ENCODE measurements at regions not wholly inside any gene's neighbourhood (a gene's known extent, or its start where the extent isn't known, plus 50 kb on each side); places are given as distances from the start of the nearest gene placed in this dataset.

DNA sequence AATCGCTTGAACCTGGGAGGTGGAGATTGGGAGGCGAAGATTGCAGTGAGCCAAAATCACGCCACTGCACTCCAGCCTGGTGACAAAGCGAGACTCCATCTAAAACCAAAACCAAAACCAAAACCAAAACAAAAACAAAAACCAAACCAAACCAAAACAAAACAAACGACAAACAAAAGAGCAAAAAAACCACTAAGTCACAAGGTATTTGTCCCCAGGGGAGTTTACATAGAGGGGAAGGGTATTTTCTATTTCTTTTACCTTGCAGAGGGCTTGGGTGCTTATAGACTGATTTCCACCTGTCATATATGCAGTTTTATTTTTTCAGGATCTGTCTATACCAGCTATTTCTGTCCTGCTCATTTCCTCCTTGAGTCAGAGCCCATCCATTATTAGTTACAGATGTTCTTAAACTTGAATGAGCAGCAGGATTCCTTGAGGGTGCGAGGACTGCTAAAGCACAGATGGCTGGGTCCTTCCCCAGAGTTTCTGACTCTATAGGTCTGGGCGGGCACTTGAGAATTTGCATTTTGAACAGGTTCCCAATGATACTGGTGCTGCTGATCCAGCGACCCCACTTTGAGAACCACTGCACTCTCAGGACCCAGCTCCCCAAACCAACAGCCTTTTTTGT is 102.2 kb upstream of the UXS1 start:
- no peak overlapping the region for H2AFZ ChIP-seq (ENCODE audit: low read length)
- H3K36me3 ChIP-seq (ENCODE audit: low read depth, low read length) = no peaks in the 10 kb centered on the region
- TF ChIP-seq EZH2phosphoT487 (IDR thresholded peaks at IDR 0.05; ENCODE audit: borderline replicate concordance, low read length) = no peak
- TF ChIP-seq, protein P1, sequence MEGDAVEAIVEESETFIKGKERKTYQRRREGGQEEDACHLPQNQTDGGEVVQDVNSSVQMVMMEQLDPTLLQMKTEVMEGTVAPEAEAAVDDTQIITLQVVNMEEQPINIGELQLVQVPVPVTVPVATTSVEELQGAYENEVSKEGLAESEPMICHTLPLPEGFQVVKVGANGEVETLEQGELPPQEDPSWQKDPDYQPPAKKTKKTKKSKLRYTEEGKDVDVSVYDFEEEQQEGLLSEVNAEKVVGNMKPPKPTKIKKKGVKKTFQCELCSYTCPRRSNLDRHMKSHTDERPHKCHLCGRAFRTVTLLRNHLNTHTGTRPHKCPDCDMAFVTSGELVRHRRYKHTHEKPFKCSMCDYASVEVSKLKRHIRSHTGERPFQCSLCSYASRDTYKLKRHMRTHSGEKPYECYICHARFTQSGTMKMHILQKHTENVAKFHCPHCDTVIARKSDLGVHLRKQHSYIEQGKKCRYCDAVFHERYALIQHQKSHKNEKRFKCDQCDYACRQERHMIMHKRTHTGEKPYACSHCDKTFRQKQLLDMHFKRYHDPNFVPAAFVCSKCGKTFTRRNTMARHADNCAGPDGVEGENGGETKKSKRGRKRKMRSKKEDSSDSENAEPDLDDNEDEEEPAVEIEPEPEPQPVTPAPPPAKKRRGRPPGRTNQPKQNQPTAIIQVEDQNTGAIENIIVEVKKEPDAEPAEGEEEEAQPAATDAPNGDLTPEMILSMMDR (conservative IDR thresholded peaks at IDR 0.05; ENCODE audit: low read depth, low read length) = no peak
- TF ChIP-seq EZH2 (IDR thresholded peaks at IDR 0.05; ENCODE audit: low read length, unreplicated experiment) = no peak
- H3K4me2 ChIP-seq (ENCODE audit: low read length) = no peak overlapping the region
- no peaks in the 10 kb centered on the region for H3K4me1 ChIP-seq (ENCODE audit: insufficient read depth, low read length)
- ChIA-PET CTCF (no interaction called here), POLR2A (ENCODE audit: unreplicated experiment) (no interaction called here)
- no peak overlapping the region for H3K4me3 ChIP-seq (ENCODE audit: low read length)
- no TSS peak for BruUV-seq (replicated peaks)
- intact Hi-C loops (cut with micrococcal nuclease) = no loop called here
- no peak overlapping the region for H3K27ac ChIP-seq (ENCODE audit: low read length)
- H4K20me1 ChIP-seq (ENCODE audit: low read length) = no peaks in the 10 kb centered on the region
- ATAC-seq = no peak
- H3K27me3 ChIP-seq (ENCODE audit: low read length) = peaks cover 57% of the 10 kb centered on the region
- no peaks in the 10 kb centered on the region for H3F3A ChIP-seq (ENCODE audit: low read length, unreplicated experiment)
- no peak for DNase-seq
- H3K79me2 ChIP-seq (ENCODE audit: low read length) = no peaks in the 10 kb centered on the region
- no peaks in the 10 kb centered on the region for H3K9me2 ChIP-seq (replicated peaks; ENCODE audit: low read length)
- H3K9ac ChIP-seq (ENCODE audit: low read length) = no peak overlapping the region
- H3K9me3 ChIP-seq (ENCODE audit: low read length) = no peaks in the 10 kb centered on the region

DNA sequence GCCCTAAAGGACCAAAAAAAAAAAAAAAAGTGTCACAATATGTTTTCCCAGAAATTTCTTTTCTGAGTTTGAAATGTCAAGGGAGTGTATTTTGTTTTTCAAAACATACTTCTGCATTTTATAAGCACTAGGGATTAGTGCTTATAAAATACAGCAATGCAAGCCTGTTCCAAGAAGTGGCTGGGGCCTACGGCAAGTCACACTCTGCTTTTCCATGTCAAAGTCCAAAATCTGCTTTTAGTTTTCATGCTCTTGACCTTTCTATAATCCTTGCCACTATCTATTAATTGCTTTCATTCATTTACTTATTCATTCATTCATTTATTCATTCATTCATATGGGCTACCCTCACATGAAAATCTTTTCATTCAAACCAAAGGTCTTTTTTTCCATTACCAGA is 100.1 kb upstream of the UXS1 start:
- peaks cover 51% of the 10 kb centered on the region for H3K27me3 ChIP-seq (ENCODE audit: low read length)
- TF ChIP-seq EZH2phosphoT487 (IDR thresholded peaks at IDR 0.05; ENCODE audit: borderline replicate concordance, low read length) (no peak), EZH2 (IDR thresholded peaks at IDR 0.05; ENCODE audit: low read length, unreplicated experiment) (no peak)
- TF ChIP-seq, protein P1 (conservative IDR thresholded peaks at IDR 0.05; ENCODE audit: low read depth, low read length) = no peak
- H3K36me3 ChIP-seq (ENCODE audit: low read depth, low read length) = no peaks in the 10 kb centered on the region
- no peaks in the 10 kb centered on the region for H3F3A ChIP-seq (ENCODE audit: low read length, unreplicated experiment)
- no peak overlapping the region for H3K4me3 ChIP-seq (ENCODE audit: low read length)
- ChIA-PET POLR2A (ENCODE audit: unreplicated experiment) (no interaction called here), CTCF (no interaction called here)
- H3K79me2 ChIP-seq (ENCODE audit: low read length) = no peaks in the 10 kb centered on the region
- no peaks in the 10 kb centered on the region for H3K9me2 ChIP-seq (replicated peaks; ENCODE audit: low read length)
- no peak for DNase-seq
- no peaks in the 10 kb centered on the region for H3K9me3 ChIP-seq (ENCODE audit: low read length)
- H3K27ac ChIP-seq (ENCODE audit: low read length) = no peak overlapping the region
- no peak overlapping the region for H2AFZ ChIP-seq (ENCODE audit: low read length)
- ATAC-seq = no peak
- H3K4me1 ChIP-seq (ENCODE audit: insufficient read depth, low read length) = no peaks in the 10 kb centered on the region
- no peak overlapping the region for H3K4me2 ChIP-seq (ENCODE audit: low read length)
- intact Hi-C loops (cut with micrococcal nuclease) = no loop called here
- BruUV-seq (replicated peaks) = no TSS peak
- H3K9ac ChIP-seq (ENCODE audit: low read length) = no peak overlapping the region
- no peaks in the 10 kb centered on the region for H4K20me1 ChIP-seq (ENCODE audit: low read length)

DNA sequence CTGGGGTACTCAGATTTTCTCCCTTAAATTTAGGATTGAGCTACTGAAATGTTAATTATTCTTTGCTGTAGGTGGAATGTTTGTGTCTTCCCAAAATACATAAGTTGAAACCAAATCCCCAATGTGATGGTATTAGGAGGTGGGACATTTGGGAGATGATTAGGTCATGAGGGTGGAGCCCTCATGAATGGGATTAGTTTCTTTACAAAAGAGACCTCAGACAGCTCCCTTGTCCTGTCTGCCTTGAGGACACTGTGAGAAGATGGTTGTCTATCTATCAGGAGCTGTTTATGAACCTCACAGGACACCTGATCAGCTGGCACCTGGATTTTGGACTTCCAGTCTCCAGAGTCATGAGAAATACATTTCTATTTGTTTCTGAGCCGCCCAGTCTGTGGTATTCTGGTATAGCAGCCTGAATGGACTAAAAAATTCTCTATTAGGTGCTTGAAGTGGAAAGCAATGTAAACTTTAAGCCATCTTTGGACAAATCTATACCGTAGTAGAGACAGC is 99.2 kb upstream of the UXS1 start:
- ATAC-seq (no peak), DNase-seq (no peak)
- no peaks in the 10 kb centered on the region for H3K36me3 ChIP-seq (ENCODE audit: low read depth, low read length)
- H3K4me1 ChIP-seq (ENCODE audit: insufficient read depth, low read length) = no peaks in the 10 kb centered on the region
- no TSS peak for BruUV-seq (replicated peaks)
- intact Hi-C loops (cut with micrococcal nuclease) = no loop called here
- no peak overlapping the region for H3K27ac ChIP-seq (ENCODE audit: low read length)
- H2AFZ ChIP-seq (ENCODE audit: low read length) = no peak overlapping the region
- peaks cover 51% of the 10 kb centered on the region for H3K27me3 ChIP-seq (ENCODE audit: low read length)
- H4K20me1 ChIP-seq (ENCODE audit: low read length) = no peaks in the 10 kb centered on the region
- no peaks in the 10 kb centered on the region for H3K79me2 ChIP-seq (ENCODE audit: low read length)
- TF ChIP-seq EZH2phosphoT487 (IDR thresholded peaks at IDR 0.05; ENCODE audit: borderline replicate concordance, low read length) (no peak), EZH2 (IDR thresholded peaks at IDR 0.05; ENCODE audit: low read length, unreplicated experiment) (no peak)
- TF ChIP-seq, protein P1 (conservative IDR thresholded peaks at IDR 0.05; ENCODE audit: low read depth, low read length) = no peak
- H3K9ac ChIP-seq (ENCODE audit: low read length) = no peak overlapping the region
- no peaks in the 10 kb centered on the region for H3F3A ChIP-seq (ENCODE audit: low read length, unreplicated experiment)
- H3K4me3 ChIP-seq (ENCODE audit: low read length) = no peak overlapping the region
- ChIA-PET CTCF (interaction anchor here (0.5 kb wide), 1 partner anchor 136 kb away, joined by 3 read pairs; no protein-coding TSS in a partner anchor), POLR2A (ENCODE audit: unreplicated experiment) (no interaction called here)
- H3K9me3 ChIP-seq (ENCODE audit: low read length) = no peaks in the 10 kb centered on the region
- H3K9me2 ChIP-seq (replicated peaks; ENCODE audit: low read length) = no peaks in the 10 kb centered on the region
- H3K4me2 ChIP-seq (ENCODE audit: low read length) = no peak overlapping the region
